Kidney (tissue), 13 donors: ENCODE measurements at regions not wholly inside any gene's neighbourhood (a gene's known extent, or its start where the extent isn't known, plus 50 kb on each side); places are given as distances from the start of the nearest gene placed in this dataset.

ENCODE experiments used
- DNase-seq, 5 donors: peaks; one replicate each; pipeline ENCODE4 v3.0.0-alpha.2; 2013 to 2020
- FAIRE-seq: peaks from 2 replicates; lab custom pipeline; 2012; peaks lifted over from hg19 to GRCh38; lab: Jason Lieb, UNC
- H3K27ac ChIP-seq, 2 donors: one replicate each; pipeline ENCODE4 v1.7.0; 2013; ENCODE audit warnings: low read depth in 2 of 2, low read length in 2 of 2, inconsistent platforms in 1 of 2
- H3K27me3 ChIP-seq: one replicate; pipeline ENCODE4 v1.7.1; 2013; ENCODE audit warnings: low read length, inconsistent platforms; ENCODE audit not compliant: control insufficient read depth, insufficient read depth
- H3K36me3 ChIP-seq, 3 donors: one replicate each; pipeline versions ENCODE4 v1.7.0 to v1.7.1; 2013; ENCODE audit warnings: low read length in 3 of 3, control low read depth in 1 of 3, inconsistent platforms in 1 of 3; ENCODE audit not compliant: insufficient read depth in 3 of 3, control insufficient read depth in 2 of 3
- H3K4me1 ChIP-seq, 3 donors: one replicate each; pipeline versions ENCODE4 v1.7.0 to v1.7.1; 2013; ENCODE audit warnings: low read length in 3 of 3, inconsistent platforms in 1 of 3, low read depth in 1 of 3; ENCODE audit not compliant: control insufficient read depth in 2 of 3, insufficient read depth in 2 of 3
- H3K4me3 ChIP-seq, 3 donors: one replicate each; pipeline versions ENCODE4 v1.7.0 to v1.8.1; 2013; ENCODE audit warnings: low read length in 3 of 3, control low read depth in 1 of 3, inconsistent platforms in 1 of 3
- H3K9ac ChIP-seq, 3 donors: one replicate each; pipeline versions ENCODE4 v1.7.0 to v1.7.1; 2013; ENCODE audit warnings: low read length in 3 of 3, control low read depth in 1 of 3, inconsistent platforms in 1 of 3
- H3K9me3 ChIP-seq, 3 donors: one replicate each; pipeline versions ENCODE4 v1.7.0 to v1.7.1; 2013; ENCODE audit warnings: low read length in 3 of 3, control low read depth in 1 of 3, inconsistent platforms in 1 of 3; ENCODE audit not compliant: control insufficient read depth in 2 of 3, insufficient read depth in 1 of 3
- intact Hi-C: fragments of 100-400 bp; cut with DNase I; formaldehyde crosslinking; loops from one replicate; pipeline ENCODE4 v1.11.1; 2022
- TF ChIP-seq, protein P1 (sequence below): IDR thresholded peaks from 3 replicates; pipeline ENCODE4 v1.5.1; 2012; ENCODE audit warnings: mild to moderate bottlenecking, moderate library complexity, borderline replicate concordance; ENCODE audit not compliant: insufficient read depth; ENCODE audit errors: extremely low read depth
- donor health status: control.
- donor health status: control.
- donor health status: control.
- donor health status: control.
- donor health status: control.
- donor health status: DM: yes; HTN: yes; CAD: no.
- donor health status: Normal renal cell carcinoma (clear cell type).

DNA sequence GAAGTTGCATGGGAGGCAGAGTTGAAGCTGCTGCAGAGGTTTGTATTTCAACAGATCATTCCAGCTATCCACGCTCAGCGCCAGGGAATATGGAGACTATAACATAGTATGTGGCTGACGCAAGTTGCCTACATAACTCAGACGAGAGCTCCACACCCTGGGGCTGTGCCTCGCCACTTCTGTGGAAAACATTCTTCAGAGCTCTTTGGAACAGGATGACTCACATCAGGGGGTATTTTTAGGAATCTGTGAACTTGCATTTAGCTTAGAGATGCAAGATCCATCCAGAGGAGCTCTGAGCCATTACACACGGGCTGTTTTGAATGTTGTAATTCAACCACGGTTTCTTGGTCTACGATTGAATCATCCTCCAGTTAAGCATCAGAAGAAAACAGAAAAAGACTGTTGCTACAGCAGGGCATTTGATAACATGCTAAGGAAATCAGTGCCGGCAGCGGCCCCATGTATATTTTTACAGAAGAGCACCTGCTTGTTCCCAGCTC is 481.5 kb upstream of the AKR1E2 start:
- no peaks in the 10 kb centered on the region for H3K9me3 ChIP-seq
- H3K36me3 ChIP-seq, result no peaks in the 10 kb centered on the region
- H3K4me3 ChIP-seq, result no peak overlapping the region
- no peak overlapping the region for H3K27ac ChIP-seq
- intact Hi-C loops, result no loop called here
- H3K4me1 ChIP-seq, result no peaks in the 10 kb centered on the region
- TF ChIP-seq, protein P1, sequence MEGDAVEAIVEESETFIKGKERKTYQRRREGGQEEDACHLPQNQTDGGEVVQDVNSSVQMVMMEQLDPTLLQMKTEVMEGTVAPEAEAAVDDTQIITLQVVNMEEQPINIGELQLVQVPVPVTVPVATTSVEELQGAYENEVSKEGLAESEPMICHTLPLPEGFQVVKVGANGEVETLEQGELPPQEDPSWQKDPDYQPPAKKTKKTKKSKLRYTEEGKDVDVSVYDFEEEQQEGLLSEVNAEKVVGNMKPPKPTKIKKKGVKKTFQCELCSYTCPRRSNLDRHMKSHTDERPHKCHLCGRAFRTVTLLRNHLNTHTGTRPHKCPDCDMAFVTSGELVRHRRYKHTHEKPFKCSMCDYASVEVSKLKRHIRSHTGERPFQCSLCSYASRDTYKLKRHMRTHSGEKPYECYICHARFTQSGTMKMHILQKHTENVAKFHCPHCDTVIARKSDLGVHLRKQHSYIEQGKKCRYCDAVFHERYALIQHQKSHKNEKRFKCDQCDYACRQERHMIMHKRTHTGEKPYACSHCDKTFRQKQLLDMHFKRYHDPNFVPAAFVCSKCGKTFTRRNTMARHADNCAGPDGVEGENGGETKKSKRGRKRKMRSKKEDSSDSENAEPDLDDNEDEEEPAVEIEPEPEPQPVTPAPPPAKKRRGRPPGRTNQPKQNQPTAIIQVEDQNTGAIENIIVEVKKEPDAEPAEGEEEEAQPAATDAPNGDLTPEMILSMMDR, result no peak
- no peaks in the 10 kb centered on the region for H3K27me3 ChIP-seq
- FAIRE-seq (no peak), DNase-seq (no peak)
- H3K9ac ChIP-seq, result no peak overlapping the region

DNA sequence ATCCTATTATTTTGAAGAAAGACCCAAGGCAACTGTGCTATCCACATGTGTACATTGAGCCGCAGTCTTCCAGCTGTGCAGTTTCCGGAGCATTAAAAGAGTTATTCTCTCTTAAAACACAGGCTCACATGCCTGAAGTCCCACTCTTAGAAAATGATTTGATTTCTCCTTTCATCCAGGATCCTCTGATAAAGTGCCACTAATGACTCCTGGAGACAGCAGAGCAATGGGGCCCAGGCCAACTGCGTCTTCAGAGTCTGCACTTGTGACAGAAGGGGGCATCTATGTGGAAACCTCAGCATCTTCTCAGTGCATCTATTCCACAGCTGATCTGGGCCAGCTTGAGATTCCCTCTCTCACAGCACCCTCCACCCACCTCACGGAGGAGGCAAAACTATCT is 482.1 kb upstream of the AKR1E2 start:
- no peak overlapping the region for H3K4me3 ChIP-seq
- H3K27me3 ChIP-seq, result no peaks in the 10 kb centered on the region
- no peaks in the 10 kb centered on the region for H3K36me3 ChIP-seq
- DNase-seq (peak in 1 of 5 donors; percentile 46), FAIRE-seq (no peak)
- H3K27ac ChIP-seq, result no peak overlapping the region
- TF ChIP-seq, protein P1, result no peak
- no peak overlapping the region for H3K9ac ChIP-seq
- no peaks in the 10 kb centered on the region for H3K4me1 ChIP-seq
- intact Hi-C loops, result no loop called here
- H3K9me3 ChIP-seq, result no peaks in the 10 kb centered on the region

DNA sequence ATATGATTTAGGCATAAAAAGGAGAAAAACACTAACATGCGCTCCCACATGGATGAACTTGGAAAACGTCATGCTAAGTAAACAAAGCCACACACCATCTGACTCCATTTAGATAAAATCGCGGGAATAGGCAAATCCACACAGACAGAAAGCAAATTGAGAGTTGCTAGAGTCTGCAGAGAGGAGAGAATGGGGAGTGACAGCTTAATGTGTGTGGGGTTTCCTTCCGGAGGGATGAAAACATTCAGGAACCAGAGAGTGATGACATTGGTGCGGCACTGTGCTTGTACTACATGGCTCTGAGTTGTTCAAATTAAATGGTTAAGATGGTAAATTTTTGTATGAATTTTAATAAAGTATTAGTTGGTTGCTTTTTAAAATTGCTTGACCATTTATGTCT is 482.9 kb upstream of the AKR1E2 start:
- FAIRE-seq, result no peak
- intact Hi-C loops, result no loop called here
- no peaks in the 10 kb centered on the region for H3K9me3 ChIP-seq
- TF ChIP-seq, protein P1, result no peak
- H3K27ac ChIP-seq, result no peak overlapping the region
- H3K4me3 ChIP-seq, result no peak overlapping the region
- H3K27me3 ChIP-seq, result no peaks in the 10 kb centered on the region
- H3K36me3 ChIP-seq, result no peaks in the 10 kb centered on the region
- H3K4me1 ChIP-seq, result no peaks in the 10 kb centered on the region
- no peak overlapping the region for H3K9ac ChIP-seq
- DNase-seq, result no peak

DNA sequence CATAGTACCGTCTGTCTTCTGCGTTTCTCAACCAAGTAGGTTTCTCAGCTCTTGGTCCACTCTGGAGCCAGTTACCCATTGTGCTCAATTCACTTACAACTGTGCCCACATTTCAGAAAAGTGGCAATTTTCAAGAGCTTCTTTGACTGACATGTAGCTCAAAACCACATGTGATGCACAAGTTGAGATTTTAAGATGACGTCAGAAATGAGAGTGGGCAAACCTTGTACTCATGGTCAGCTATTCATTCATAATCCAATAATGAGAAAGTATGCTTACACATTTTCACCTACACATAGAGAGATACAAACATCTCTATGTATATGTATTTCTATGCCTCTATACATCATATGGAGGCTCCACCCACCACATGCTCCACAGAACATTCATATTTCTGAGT is 487.2 kb upstream of the AKR1E2 start:
- Histone ChIP-seq H3K27me3 (no peaks in the 10 kb centered on the region), H3K4me1 (no peaks in the 10 kb centered on the region), H3K9me3 (no peaks in the 10 kb centered on the region), H3K27ac (no peak overlapping the region), H3K9ac (no peak overlapping the region), H3K4me3 (no peak overlapping the region), H3K36me3 (no peaks in the 10 kb centered on the region)
- TF ChIP-seq, protein P1, result no peak
- FAIRE-seq, result no peak
- no peak for DNase-seq
- intact Hi-C loops, result no loop called here
